ENCODE measurements at regions not wholly inside any gene's neighbourhood (a gene's known extent, or its start where the extent isn't known, plus 50 kb on each side); places are given as distances from the start of the nearest gene placed in this dataset.

GRCh38 chr7:85452674-85453073, 265.8 kb upstream of the SEMA3D start:
- TF ChIP-seq EZH2phosphoT487 (IDR thresholded peaks at IDR 0.05; ENCODE audit: borderline replicate concordance) (no peak), REST (IDR thresholded peaks at IDR 0.05; ENCODE audit: low read depth) (no peak), POLR2A (IDR thresholded peaks at IDR 0.05; ENCODE audit: borderline replicate concordance, extremely low read depth, insufficient read depth, insufficient read length) (no peak), JUND (IDR thresholded peaks at IDR 0.05) (no peak), EGR1 (IDR thresholded peaks at IDR 0.05; ENCODE audit: low read depth) (no peak), POLR2AphosphoS5 (IDR thresholded peaks at IDR 0.05; ENCODE audit: low read depth, low read length) (no peak), RAD21 (IDR thresholded peaks at IDR 0.05; ENCODE audit: low read depth) (no peak), SP1 (IDR thresholded peaks at IDR 0.05; ENCODE audit: low read depth) (no peak), EZH2 (IDR thresholded peaks at IDR 0.05) (no peak), CTCF (IDR thresholded peaks at IDR 0.05 in 2 of 3, conservative IDR thresholded peaks at IDR 0.05 in 1 of 3; ENCODE audit: borderline replicate concordance in 1 of 3, insufficient read depth in 1 of 3, low read depth in 2 of 3, low read length in 2 of 3) (no peak), CBX3 (IDR thresholded peaks at IDR 0.05; ENCODE audit: low read depth) (no peak), FOSL1 (IDR thresholded peaks at IDR 0.05; ENCODE audit: low read depth) (no peak), YY1 (IDR thresholded peaks at IDR 0.05; ENCODE audit: extremely low read depth, insufficient replicate concordance, low read depth, low read length) (no peak), SIN3A (IDR thresholded peaks at IDR 0.05; ENCODE audit: low read depth) (no peak)
